H1 (cell line): ENCODE measurements at regions not wholly inside any gene's neighbourhood (a gene's known extent, or its start where the extent isn't known, plus 50 kb on each side); places are given as distances from the start of the nearest gene placed in this dataset.

Experiments used
- CTCF ChIA-PET: fragments of 300-600 bp; sonication (Branson Sonifier 250); formaldehyde crosslinking; loops from one replicate; lab custom pipeline; 2021; ENCODE audit not compliant: partially characterized antibody; lab: Charles Lee
- POLR2A ChIA-PET: fragments of 300-600 bp; sonication (Branson Sonifier 250); formaldehyde crosslinking; loops from one replicate; lab custom pipeline; 2021; ENCODE audit warnings: inconsistent platforms; ENCODE audit not compliant: partially characterized antibody; lab: Charles Lee
- DNase-seq, 2 experiments: peaks; one replicate each; pipeline versions ENCODE4 v3.0.0 to v3.0.0-alpha.2; 2010 to 2022; ENCODE audit warnings: low spot score in 2 of 2, low read depth in 1 of 2, mixed read lengths in 1 of 2
- FAIRE-seq: peaks from 2 replicates; lab custom pipeline; 2011; peaks lifted over from hg19 to GRCh38; lab: Jason Lieb, UNC
- H2AFZ ChIP-seq: 2 replicates; pipeline ENCODE4 v1.8.1; 2012; ENCODE audit warnings: low read length, inconsistent platforms
- H2AK5ac ChIP-seq: 2 replicates; pipeline ENCODE4 v1.6.1; 2013; ENCODE audit warnings: low read depth, low read length
- H2BK120ac ChIP-seq: replicated peaks from 2 replicates; pipeline ENCODE3; 2013; ENCODE audit warnings: low read depth, low read length, inconsistent platforms
- H2BK12ac ChIP-seq: 2 replicates; pipeline ENCODE4 v1.6.1; 2013; ENCODE audit warnings: low read depth, low read length
- H2BK15ac ChIP-seq: 2 replicates; pipeline ENCODE4 v1.6.1; 2013; ENCODE audit warnings: low read length
- H2BK20ac ChIP-seq: 2 replicates; pipeline ENCODE4 v1.6.1; 2013; ENCODE audit warnings: low read length
- H2BK5ac ChIP-seq: 2 replicates; pipeline ENCODE4 v1.6.1; 2013; ENCODE audit warnings: low read depth, low read length
- H3K14ac ChIP-seq: 2 replicates; pipeline ENCODE4 v1.6.1; 2013; ENCODE audit warnings: inconsistent platforms; ENCODE audit not compliant: insufficient read length
- H3K18ac ChIP-seq: 2 replicates; pipeline ENCODE4 v1.6.1; 2013; ENCODE audit warnings: low read length; ENCODE audit errors: extremely low read depth
- H3K23ac ChIP-seq: 2 replicates; pipeline ENCODE4 v1.6.1; 2013; ENCODE audit warnings: inconsistent platforms; ENCODE audit not compliant: insufficient read length
- H3K23me2 ChIP-seq: 2 replicates; pipeline ENCODE4 v1.6.1; 2013; ENCODE audit warnings: low read depth, low read length
- H3K27ac ChIP-seq: 2 replicates; pipeline ENCODE4 v1.6.1; 2011; ENCODE audit warnings: low read depth, low read length, inconsistent platforms
- H3K27me3 ChIP-seq, 4 experiments: replicated peaks in 1 of 4; 1 replicate in 1 of 4; 2 replicates in 3 of 4; pipeline versions ENCODE4 v1.6.1 to v1.8.1; 2011 to 2013; ENCODE audit warnings: low read length in 3 of 4, mild to moderate bottlenecking in 3 of 4, inconsistent platforms in 2 of 4, mixed read lengths in 2 of 4, moderate library complexity in 1 of 4; ENCODE audit not compliant: control insufficient read depth in 3 of 4, insufficient read depth in 3 of 4; ENCODE audit errors: extremely low read depth in 1 of 4
- H3K36me3 ChIP-seq, 4 experiments: 2 replicates each; pipeline versions ENCODE4 v1.6.1 to v1.8.1; 2011 to 2013; ENCODE audit warnings: mild to moderate bottlenecking in 4 of 4, low read length in 3 of 4, moderate library complexity in 2 of 4, control low read depth in 1 of 4, inconsistent platforms in 1 of 4; ENCODE audit not compliant: insufficient read depth in 4 of 4, control insufficient read depth in 2 of 4
- H3K4ac ChIP-seq: replicated peaks from 2 replicates; pipeline ENCODE3; 2013; ENCODE audit warnings: low read length, low read depth, mixed read lengths, inconsistent platforms; ENCODE audit not compliant: insufficient read length
- H3K4me1 ChIP-seq, 4 experiments: replicated peaks in 1 of 4; 1 replicate in 1 of 4; 2 replicates in 3 of 4; pipeline versions ENCODE4 v1.6.1 to v1.8.1; 2011 to 2013; ENCODE audit warnings: low read length in 3 of 4, inconsistent platforms in 2 of 4, mixed read lengths in 1 of 4; ENCODE audit not compliant: insufficient read depth in 4 of 4, control insufficient read depth in 3 of 4
- H3K4me2 ChIP-seq, 2 experiments: 2 replicates each; pipeline versions ENCODE4 v1.6.1 to v1.8.1; 2011 to 2013; ENCODE audit warnings: low read depth in 2 of 2, low read length in 2 of 2, control low read depth in 1 of 2, inconsistent platforms in 1 of 2, mild to moderate bottlenecking in 1 of 2; ENCODE audit not compliant: insufficient read depth in 1 of 2
- H3K4me3 ChIP-seq, 4 experiments: fragments of 200-600, 300-600 bp in 1 of 4; sonication (generic), shearing (Covaris generic), sonication (Bioruptor Twin) in 1 of 4; 2 replicates each; pipeline versions ENCODE4 v1.5.1 to v1.8.1; 2011 to 2016; ENCODE audit warnings: low read length in 4 of 4, low read depth in 3 of 4, control low read depth in 2 of 4, inconsistent platforms in 2 of 4, mild to moderate bottlenecking in 2 of 4, mixed read lengths in 1 of 4, moderate library complexity in 1 of 4; ENCODE audit not compliant: insufficient read depth in 2 of 4; ENCODE audit errors: extremely low read depth in 1 of 4
- H3K56ac ChIP-seq: replicated peaks from 2 replicates; pipeline ENCODE3; 2013; ENCODE audit warnings: low read depth, mild to moderate bottlenecking, mixed read lengths, low read length, inconsistent platforms; ENCODE audit not compliant: insufficient read length
- H3K79me1 ChIP-seq: 2 replicates; pipeline ENCODE4 v1.6.1; 2013; ENCODE audit warnings: low read depth, low read length, control low read depth
- H3K79me2 ChIP-seq, 2 experiments: 2 replicates each; pipeline versions ENCODE4 v1.6.1 to v1.8.1; 2012 to 2013; ENCODE audit warnings: low read length in 2 of 2, mild to moderate bottlenecking in 2 of 2, inconsistent platforms in 1 of 2; ENCODE audit not compliant: insufficient read depth in 2 of 2, control insufficient read depth in 1 of 2
- H3K9ac ChIP-seq, 4 experiments: replicated peaks in 1 of 4; 1 replicate in 1 of 4; 2 replicates in 3 of 4; pipeline versions ENCODE4 v1.6.1 to v1.8.1; 2011 to 2013; ENCODE audit warnings: low read depth in 3 of 4, low read length in 3 of 4, control low read depth in 2 of 4, mild to moderate bottlenecking in 2 of 4, moderate library complexity in 2 of 4, inconsistent platforms in 1 of 4; ENCODE audit errors: extremely low read depth in 1 of 4
- H3K9me3 ChIP-seq, 2 experiments: 2 replicates each; pipeline versions ENCODE4 v1.6.1 to v1.8.1; 2012 to 2013; ENCODE audit warnings: mild to moderate bottlenecking in 2 of 2, moderate library complexity in 2 of 2, control low read depth in 1 of 2, inconsistent platforms in 1 of 2, low read depth in 1 of 2, low read length in 1 of 2, mixed read lengths in 1 of 2; ENCODE audit not compliant: insufficient read depth in 2 of 2
- H4K20me1 ChIP-seq, 2 experiments: replicated peaks in 1 of 2; 2 replicates each; pipeline versions ENCODE3 to v1.8.1; 2011 to 2013; ENCODE audit warnings: inconsistent platforms in 2 of 2, low read length in 2 of 2, mild to moderate bottlenecking in 1 of 2; ENCODE audit not compliant: insufficient read depth in 2 of 2, control insufficient read depth in 1 of 2
- H4K5ac ChIP-seq: 2 replicates; pipeline ENCODE4 v1.6.1; 2013; ENCODE audit warnings: low read length, low read depth, mixed read lengths, inconsistent platforms; ENCODE audit not compliant: insufficient read length
- H4K8ac ChIP-seq: 2 replicates; pipeline ENCODE4 v1.8.0; 2013; ENCODE audit warnings: mild to moderate bottlenecking, moderate library complexity, low read length, inconsistent platforms; ENCODE audit not compliant: insufficient read depth; ENCODE audit errors: extremely low read depth
- H4K91ac ChIP-seq: replicated peaks from 2 replicates; pipeline ENCODE3; 2013; ENCODE audit warnings: low read length, mixed read lengths, inconsistent platforms; ENCODE audit not compliant: insufficient read length
- ASH2L ChIP-seq: fragments of 200-600, 300-600 bp; sonication (generic); IDR thresholded peaks from one replicate; pipeline ENCODE4 v1.7.1; 2017; ENCODE audit warnings: low read length
- CEBPB ChIP-seq: IDR thresholded peaks from 2 replicates; pipeline ENCODE4 v1.6.1; 2012; ENCODE audit warnings: low read depth, low read length
- WGBS, 2 experiments: shearing (Covaris generic) in 1 of 2; methylation state at CpG; one replicate each; pipeline versions ENCODE4 v1.1.6 to v1.1.7; 2013 to 2015; ENCODE audit warnings: low lambda C conversion rate in 2 of 2, mixed read lengths in 2 of 2, inconsistent platforms in 1 of 2, low coverage in 1 of 2, missing lambda C conversion rate in 1 of 2; ENCODE audit not compliant: insufficient replicate concordance in 2 of 2, insufficient coverage in 1 of 2, insufficient read length in 1 of 2; ENCODE audit errors: extremely low coverage in 1 of 2, missing lambda C conversion rate in 1 of 2; 5-methylcytosine and 5-hydroxymethylcytosine counted together

DNA sequence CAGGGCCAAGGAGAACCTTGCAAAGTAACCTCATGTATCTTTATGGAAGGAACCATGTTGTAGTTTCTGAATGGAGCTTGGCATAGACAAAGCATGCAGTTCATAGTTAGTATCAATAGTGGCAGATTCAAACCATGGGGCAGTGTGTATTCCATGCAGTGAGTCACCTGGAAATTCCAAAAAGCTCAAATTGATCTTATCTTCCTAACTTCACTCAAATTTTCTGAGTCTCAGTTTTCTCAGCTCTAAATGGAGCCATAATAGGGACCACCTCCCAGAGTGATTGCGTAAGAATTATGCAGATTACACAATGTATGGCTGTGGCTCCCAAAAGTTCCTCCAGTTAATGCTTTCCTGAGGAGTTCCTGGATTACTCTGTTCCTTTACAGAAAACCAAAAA is 549.9 kb upstream of the KLF4 start:
- no peak overlapping the region for H3K4ac ChIP-seq
- no peaks in the 10 kb centered on the region for H3K79me2 ChIP-seq
- no peak overlapping the region for H2BK20ac ChIP-seq
- H4K20me1 ChIP-seq, result no peaks in the 10 kb centered on the region
- H2BK12ac ChIP-seq, result no peak overlapping the region
- CTCF ChIA-PET, result no interaction called here
- FAIRE-seq (no peak), DNase-seq (no peak)
- H3K14ac ChIP-seq, result no peak overlapping the region
- H3K9ac ChIP-seq, result no peak overlapping the region
- no peak overlapping the region for H3K27ac ChIP-seq
- H3K4me3 ChIP-seq, result no peak overlapping the region
- no peaks in the 10 kb centered on the region; the same call in 1 of the 2 replicates for H3K23me2 ChIP-seq
- H3K27me3 ChIP-seq, result no peaks in the 10 kb centered on the region
- no peaks in the 10 kb centered on the region for H3K79me1 ChIP-seq
- H3K36me3 ChIP-seq, result no peaks in the 10 kb centered on the region
- H2BK120ac ChIP-seq, result no peak overlapping the region
- no peak overlapping the region for H3K56ac ChIP-seq
- 100% methylated on average over 1 of the region's 1 CpG; no CpG with 5 or more reads in 1 of the 2 experiments for WGBS, 2 experiments
- POLR2A ChIA-PET, result no interaction called here
- no peak overlapping the region for H3K23ac ChIP-seq
- no peak overlapping the region for H2AK5ac ChIP-seq
- H3K4me2 ChIP-seq, result no peak overlapping the region
- H2AFZ ChIP-seq, result no peak overlapping the region
- no peaks in the 10 kb centered on the region for H3K4me1 ChIP-seq
- no peak overlapping the region for H2BK15ac ChIP-seq
- no peak overlapping the region for H3K18ac ChIP-seq
- H3K9me3 ChIP-seq, result no peaks in the 10 kb centered on the region
- H2BK5ac ChIP-seq, result no peak overlapping the region
- peak; percentile 96 for TF ChIP-seq CEBPB
- no peak for TF ChIP-seq ASH2L
- no peak overlapping the region for H4K5ac ChIP-seq
- no peak overlapping the region for H4K91ac ChIP-seq
- H4K8ac ChIP-seq, result no peak overlapping the region
